ENCODE measurements at regions not wholly inside any gene's neighbourhood (a gene's known extent, or its start where the extent isn't known, plus 50 kb on each side); places are given as distances from the start of the nearest gene placed in this dataset.

- DNase-seq (ENCODE audit: low spot score), result no peak
- no peak for TF ChIP-seq CTCF (IDR thresholded peaks at IDR 0.05)
- ATAC-seq (ENCODE audit: low FRiP score), result no peak
These were observed 69.2 kb upstream of the CCN6 start for GRCh38 chr6:111984516-111985201.

- DNase-seq (ENCODE audit: low spot score) (no peak), ATAC-seq (ENCODE audit: low FRiP score) (no peak)
- TF ChIP-seq CTCF (IDR thresholded peaks at IDR 0.05), result no peak
These were observed 68.6 kb upstream of the CCN6 start for GRCh38 chr6:111985202-111985731.

- DNase-seq (ENCODE audit: low spot score) (no peak), ATAC-seq (ENCODE audit: low FRiP score) (no peak)
- TF ChIP-seq CTCF (IDR thresholded peaks at IDR 0.05), result no peak
These were observed 67.3 kb upstream of the CCN6 start for GRCh38 chr6:111986651-111987050.

GRCh38 chr6:111987295-111987694 is 66.6 kb upstream of the CCN6 start:
- ATAC-seq (ENCODE audit: low FRiP score), result no peak
- TF ChIP-seq CTCF (IDR thresholded peaks at IDR 0.05), result no peak
- DNase-seq (ENCODE audit: low spot score), result no peak

GRCh38 chr6:111988926-111989325 is 65.0 kb upstream of the CCN6 start:
- no peak for DNase-seq (ENCODE audit: low spot score)
- ATAC-seq (ENCODE audit: low FRiP score), result no peak
- TF ChIP-seq CTCF (IDR thresholded peaks at IDR 0.05), result no peak

- ATAC-seq (ENCODE audit: low FRiP score) (no peak), DNase-seq (ENCODE audit: low spot score) (no peak)
- no peak for TF ChIP-seq CTCF (IDR thresholded peaks at IDR 0.05)
These were observed 64.2 kb upstream of the CCN6 start for GRCh38 chr6:111989743-111990142.

GRCh38 chr6:111990214-111990613 is 63.7 kb upstream of the CCN6 start:
- DNase-seq (ENCODE audit: low spot score) (no peak), ATAC-seq (ENCODE audit: low FRiP score) (no peak)
- TF ChIP-seq CTCF (IDR thresholded peaks at IDR 0.05), result no peak

All from omental fat pad (tissue), 3 donors.